Suppressor macrophage treated with lipopolysaccharide for 1 hour (primary cell): ENCODE measurements at regions not wholly inside any gene's neighbourhood (a gene's known extent, or its start where the extent isn't known, plus 50 kb on each side); places are given as distances from the start of the nearest gene placed in this dataset.
"Not testable (repeated sequence)": the region's sequence is repeated elsewhere in the genome, so short reads cannot be mapped to it uniquely, and the experiment has no call there.

Experiments
- DNase-seq, 3 donors: peaks; one replicate each; pipeline ENCODE4 v3.0.0-alpha.2; 2020 to 2022

DNA sequence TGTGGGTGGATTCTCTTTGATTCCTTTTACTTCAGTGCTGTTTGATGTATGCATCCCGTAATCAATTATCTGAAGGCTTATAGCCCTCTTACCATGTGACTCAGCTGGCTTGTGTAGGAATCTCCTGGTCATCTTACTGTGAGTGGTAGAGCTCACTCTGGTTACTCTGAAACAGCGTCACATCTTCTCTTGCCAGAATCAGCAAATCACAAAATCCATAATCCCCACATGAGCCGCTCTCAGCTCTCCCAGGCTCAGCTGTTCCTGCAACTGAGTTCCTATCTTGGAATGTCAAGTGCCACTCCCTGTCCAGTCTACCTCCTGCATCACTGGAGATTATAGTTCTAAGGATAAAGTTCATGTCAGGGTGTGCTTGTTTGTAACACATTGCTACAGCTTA lies 278.0 kb downstream of the FBXO8 start:
- DNase-seq, result no peak

DNA sequence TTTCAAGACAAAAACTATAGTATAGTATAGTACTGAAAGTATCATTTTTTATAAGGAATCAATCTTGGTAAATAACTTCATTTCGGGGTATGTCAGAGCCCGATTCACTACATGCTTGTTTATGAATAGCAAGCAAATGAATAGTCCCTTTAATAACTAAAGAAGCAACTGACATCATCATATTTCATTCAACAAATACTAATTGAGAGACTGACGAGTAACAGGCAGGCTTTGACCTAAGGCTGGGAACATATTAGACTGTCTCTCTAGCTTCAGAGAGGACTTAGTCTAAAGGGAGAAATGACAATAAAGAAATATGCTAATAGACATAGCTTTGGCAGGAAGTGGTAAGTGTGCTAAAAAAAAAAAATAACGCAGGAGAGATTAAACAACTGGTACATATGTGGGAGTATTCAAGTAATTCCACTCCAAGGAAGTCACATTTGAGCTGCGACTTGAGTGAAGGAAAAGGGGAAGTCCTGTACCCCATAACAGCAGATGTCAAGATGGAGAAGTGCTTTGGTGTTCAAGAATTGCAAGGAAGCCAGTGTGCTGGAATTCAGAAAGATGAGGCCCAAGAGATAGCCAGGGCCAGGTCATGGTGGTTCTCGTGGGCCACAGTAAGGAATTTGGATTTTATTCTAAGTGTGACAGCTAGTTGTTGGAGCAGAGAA lies 284.9 kb downstream of the FBXO8 start:
- peak in 2 of 3 donors; percentile 11 to 21 for DNase-seq

DNA sequence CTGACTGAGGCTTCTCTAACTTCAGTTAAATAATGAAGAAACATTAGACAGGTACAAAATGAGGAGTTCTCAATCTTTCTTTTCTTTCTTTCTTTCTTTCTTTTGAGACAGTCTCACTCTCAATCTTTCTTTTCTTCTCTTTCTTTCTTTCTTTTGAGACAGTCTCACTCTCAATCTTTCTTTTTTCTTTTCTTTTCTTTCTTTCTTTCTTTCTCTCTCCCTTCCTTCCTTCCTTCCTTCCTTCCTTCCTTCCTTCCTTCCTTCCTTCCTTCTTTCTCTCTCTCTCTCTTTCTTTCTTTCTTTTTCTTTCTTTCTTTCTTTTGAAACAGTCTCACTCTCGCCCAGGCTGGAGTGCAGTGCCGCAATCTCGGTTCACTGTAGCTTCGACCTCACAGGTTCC lies 287.7 kb downstream of the FBXO8 start:
- DNase-seq, result not testable (repeated sequence)

DNA sequence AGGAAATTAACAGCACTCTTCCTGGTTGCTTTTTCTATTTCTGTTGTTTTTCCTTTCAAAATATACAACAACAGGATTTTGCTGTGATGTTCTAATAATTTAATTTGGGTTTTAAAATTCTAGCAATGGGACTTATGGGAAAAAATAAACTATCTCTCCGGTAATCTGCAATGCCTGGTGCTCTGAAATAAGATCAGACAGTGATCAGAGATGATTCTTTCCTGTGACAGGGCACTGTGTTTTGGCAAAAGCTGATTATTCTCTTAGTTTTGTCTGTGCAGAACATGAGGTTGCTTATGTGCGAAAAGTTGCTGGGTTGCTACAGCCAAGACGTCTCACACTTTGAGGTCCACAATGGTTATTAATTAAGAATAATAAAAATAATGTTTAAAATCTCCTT lies 291.7 kb downstream of the FBXO8 start:
- no peak for DNase-seq

DNA sequence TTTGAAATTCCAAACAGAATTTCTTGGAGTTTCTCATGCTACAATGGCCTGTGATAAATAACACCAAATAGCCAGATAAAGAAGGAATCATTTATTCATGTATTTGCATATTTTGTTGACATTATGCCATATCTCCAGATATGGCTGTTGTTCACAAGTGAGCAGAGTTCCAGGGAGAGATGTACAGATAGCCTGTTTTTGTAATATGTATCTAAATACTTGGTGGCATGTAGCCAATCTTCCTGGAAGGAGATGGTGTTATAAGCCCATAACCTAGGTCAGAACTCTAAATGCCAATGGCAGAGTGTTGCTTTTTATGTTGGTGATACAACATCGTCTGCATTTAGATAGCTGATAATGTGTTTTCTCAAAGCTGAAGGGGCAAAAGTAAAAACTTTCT lies 292.2 kb downstream of the FBXO8 start:
- DNase-seq, result no peak

DNA sequence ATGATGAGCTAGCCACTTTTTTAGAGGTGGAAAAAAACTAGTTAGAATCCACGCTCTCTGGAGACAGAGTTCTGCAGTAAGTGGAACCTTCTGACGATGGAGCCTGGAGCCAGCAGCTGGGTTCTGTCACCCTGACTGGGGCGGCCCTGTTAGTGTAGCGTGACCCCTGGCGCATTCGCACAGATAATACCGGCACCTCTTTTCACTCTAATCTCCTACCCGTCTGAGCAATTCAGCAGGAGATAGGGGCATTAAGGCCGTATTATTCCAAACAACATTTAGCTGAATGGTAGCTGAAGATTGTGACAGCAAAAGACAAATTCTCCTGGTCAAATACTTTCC lies 292.6 kb downstream of the FBXO8 start:
- no peak for DNase-seq

DNA sequence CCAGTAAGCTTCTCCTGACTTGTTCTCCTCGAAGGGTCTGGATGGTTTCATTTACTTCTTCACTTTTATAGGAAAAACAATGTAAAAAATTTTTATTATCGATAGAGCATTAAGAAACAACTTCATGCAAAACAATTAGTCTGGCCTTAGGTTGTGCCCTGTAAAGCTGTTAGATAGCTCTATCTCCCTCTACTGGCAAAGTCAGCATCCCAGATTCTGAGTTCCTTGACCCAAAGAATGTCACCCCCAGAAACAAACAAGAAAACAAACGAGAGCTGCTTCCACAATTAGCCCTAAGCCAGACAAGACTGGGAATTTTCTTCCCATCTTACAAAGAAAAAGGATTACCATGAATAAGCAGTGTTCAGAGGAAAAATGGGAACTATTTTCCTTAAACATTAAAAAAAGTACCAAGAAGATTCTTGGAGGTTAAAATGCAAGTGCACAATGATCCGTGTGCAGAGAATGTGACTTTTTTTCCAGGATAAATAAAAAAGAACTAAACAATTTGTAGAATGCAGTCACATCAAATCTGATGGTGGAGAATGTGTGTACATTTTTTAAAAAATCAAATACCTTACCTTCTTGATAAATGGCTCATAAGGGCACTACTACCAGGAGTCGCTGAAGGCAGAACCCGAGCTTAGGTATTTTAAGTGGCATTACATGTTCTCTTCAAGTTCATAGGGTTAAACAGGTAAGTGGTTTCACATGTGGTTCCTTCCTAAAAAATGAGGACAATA lies 293.2 kb downstream of the FBXO8 start:
- peak in 2 of 3 donors; percentile 29 to 41 for DNase-seq

DNA sequence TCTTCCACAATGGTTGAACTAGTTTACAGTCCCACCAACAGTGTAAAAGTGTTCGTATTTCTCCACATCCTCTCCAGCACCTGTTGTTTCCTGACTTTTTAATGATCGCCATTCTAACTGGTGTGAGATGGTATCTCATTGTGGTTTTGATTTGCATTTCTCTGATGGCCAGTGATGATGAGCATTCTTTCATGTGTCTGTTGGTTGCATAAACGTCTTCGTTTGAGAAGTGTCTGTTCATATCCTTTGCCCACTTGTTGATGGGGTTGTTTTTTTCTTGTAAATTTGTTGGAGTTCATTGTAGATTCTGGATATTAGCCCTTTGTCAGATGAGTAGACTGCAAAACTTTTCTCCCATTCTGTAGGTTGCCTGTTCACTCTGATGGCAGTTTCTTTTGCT lies 319.9 kb downstream of the FBXO8 start:
- not testable (repeated sequence) for DNase-seq

DNA sequence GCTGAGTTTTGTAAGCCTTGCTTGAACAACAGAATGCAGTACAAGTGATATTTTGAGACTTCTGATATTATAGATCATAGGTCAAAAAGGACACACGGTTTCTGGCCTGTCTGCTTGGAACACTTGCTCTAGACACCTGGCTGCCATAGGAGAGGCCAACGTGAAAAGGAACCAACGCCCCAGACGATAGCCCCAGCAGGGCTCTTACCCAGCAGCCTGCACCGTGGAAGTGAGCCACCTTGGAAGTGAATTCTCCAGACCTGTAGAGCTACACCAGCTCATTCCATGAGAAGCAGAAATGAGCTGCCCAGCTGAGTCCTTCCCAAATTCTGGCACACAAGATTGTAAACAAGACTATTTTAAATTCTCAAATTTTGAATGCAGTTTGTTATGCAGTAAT lies 323.1 kb downstream of the FBXO8 start:
- no peak for DNase-seq

DNA sequence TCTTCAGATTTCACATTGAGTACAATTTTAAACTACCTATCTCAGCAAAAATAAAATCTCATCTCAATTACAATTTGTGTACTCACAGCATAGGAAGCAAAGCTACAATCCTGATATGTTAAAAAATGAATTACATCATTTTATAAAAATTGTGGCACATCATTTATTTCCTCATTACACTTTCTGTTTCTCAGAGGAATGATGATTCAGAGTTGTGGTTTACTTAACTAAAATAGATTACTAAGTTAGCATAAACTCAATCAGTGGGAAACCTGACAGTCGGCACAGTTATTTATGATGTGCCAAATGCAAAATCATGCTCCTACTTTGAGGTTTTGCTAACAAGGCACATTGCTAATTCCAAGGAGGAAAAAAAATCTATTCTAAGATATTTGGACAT lies 325.0 kb downstream of the FBXO8 start:
- peak; percentile 12 to 50 (median 48) for DNase-seq

DNA sequence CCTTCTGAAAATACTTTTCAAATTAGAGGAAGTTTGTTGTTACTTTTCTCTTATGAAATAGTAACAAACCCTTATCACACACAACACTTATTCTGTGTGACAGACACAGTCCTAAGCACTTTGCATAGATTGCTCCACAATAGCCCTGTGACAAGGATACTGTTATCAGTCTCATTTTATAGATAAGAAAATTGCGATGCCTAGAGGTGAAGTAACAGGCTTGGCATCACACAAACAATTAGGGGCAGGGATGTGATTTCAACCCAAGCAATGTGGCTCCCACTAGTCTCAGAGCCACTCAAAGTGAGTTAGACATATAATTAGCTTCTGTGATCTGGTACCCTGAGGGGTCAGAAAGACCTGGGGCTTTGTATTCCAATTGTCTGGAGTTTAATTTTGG lies 339.9 kb downstream of the FBXO8 start:
- no peak for DNase-seq

DNA sequence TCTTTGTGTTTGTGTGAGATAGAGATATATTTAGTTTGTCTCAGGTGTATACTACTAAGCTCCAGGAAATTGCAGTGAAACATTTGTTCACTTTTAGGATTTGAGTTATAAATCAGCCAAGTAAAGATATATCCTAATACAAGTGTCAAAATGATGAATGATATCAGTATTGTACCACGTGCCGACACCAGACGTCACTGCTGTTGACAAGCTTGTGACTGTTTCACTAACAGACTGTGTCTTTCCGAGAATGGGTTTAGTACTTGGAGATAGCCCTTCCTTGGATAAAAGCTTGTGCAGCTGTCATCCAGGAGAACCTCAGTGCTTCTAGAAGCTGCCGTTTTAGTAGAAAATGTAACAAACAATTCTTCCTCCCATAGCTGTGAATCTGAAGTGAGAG lies 343.3 kb downstream of the FBXO8 start:
- no peak for DNase-seq

DNA sequence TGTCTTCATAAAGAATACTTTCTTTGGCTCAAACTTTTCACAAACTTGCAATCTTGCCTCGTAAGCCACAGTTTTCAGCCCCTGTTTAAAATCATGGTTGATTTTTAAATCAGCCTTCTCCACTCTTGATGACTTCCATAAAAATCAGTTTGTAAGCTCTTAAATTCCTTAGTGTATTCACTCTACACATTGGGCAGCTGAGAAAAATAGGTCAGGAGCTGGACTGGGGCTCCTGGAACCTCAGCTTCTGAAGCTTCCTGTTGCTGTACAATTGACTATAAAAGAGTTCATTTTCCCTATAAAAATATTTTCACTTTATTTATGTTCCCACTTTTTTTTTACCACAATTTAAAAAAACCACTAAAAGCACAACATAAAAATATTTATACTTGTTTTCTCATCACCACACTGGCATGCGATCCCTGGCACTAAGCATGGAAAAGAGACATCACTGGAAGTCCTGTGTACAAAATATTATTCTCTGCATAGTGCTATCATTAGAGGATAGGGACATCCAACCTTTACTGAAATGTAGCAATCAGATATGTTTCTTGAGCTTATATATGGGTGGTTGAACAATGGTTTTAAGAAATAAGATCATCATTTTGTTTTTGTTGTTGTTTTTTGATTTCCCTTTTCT lies 345.7 kb downstream of the FBXO8 start:
- no peak for DNase-seq

DNA sequence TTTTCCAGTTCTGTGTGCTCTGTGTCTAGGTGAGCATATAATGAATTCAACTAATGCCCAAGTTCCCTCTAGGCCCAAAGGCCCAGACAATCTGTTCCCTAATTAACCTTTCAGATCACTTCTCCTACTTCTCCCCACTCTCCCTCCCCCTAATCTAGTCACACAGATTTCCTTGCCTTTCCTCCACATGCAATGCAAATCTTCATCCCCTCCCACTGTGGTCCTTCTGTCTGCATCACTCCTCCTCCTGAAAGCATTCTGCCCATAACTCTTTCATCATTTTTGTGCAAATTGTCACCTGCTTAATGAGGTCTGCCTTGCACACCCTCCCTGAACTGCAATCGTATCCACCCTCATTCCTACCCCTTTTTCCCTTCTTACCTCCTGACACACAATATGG lies 346.6 kb downstream of the FBXO8 start:
- DNase-seq, result no peak

DNA sequence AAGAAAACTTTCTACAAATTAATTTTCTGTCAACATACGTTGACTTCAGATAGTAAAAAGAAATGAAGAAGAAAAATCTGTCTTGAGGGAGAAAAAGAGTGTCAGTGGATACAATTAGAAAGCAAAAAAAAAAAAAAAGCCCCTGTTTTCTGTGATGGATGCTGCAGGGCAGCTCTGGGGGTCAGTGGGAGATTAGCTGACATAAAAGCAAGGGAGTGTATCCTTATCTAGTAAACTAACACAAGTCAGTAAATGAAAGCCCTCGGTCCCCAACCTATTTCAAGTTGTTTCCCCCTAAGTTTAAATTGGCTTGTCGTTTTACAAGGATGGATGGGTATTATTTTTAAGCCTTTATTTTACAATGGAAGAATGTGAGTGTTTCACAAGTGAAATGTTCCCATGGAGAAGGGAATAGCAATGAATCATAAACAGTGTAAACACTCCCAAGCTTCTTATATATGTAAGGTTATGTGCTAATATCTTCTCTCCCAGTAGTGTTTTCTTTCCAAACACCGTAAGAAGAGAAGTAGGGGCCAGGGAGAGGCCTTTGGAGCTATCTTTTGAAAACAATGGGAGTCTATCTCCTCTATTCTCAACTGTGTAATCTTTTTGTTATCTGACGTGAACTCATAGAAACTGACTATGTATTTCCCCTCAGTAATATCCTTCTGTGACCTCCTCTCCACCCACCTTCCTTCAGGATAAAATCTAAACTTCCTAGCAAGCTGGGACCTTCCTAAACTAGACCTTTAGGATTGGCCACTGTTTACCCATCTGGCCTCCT lies 347.7 kb downstream of the FBXO8 start:
- DNase-seq, result no peak

DNA sequence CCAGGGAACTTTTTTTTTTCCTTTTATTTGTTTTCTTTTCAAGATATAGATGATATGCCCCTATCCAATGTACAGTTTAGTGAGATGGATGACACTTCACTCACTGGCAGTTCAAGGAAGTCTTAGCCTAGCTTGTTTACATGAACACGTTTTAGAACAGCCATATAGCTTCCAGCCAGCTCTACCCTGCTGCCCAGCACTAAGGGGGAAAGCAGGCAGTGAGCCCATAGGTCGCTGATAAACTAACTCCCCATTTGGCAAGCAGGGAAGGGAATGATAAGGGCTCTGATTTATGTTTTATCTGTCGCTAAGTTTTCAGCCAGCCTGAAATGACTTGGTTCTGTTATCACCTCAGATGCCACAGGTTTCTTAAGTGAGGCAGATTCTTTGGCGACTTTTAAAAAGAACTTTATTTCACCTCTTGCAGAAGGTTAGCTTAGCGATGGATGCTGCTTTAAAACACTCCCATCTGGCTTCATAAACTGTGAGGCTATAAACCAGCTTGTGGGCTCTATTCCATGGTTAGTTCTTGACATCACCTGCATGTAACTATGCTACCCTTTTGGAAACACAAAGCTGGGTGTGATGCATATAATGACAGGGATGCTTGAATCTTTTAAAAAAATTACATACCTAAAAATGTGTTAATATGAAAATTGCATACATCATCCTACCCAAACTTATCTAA lies 348.4 kb downstream of the FBXO8 start:
- DNase-seq, result no peak

DNA sequence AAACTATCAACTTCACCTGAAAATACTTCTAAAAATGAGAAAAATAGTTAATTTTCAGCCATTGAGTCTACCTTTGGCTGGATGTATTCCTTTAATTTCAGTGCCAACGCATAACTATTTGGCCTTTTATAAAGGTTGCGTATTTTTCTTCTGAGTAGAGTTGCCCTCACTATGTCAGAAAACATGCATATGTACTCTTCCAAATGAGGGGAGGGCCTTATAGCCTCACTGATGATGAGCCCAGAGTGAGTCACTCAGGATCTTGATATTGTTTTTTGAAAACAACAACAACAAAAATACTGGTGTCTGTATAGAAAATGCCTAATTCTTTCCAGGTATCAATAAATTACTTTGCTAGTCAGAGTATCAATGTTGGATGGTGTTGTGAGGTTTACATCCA lies 349.3 kb downstream of the FBXO8 start:
- no peak for DNase-seq

DNA sequence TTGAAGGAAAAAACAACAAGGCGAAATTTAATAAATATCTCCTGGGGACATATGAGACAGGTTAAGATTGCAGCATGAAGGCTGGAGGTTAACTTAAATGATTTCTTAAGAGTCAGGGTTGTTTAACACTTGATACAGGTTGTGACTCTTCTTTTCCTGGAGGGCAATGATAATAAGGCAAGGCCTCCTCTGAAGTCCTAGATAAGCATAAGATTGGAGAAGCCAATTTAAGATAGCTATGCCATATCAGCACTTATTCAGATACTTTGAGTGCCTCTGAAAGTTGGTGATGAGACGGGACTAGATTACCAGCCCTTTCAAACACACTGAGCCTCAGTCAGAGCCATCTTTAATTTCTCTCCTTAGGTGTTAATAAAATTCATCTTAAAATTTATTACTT lies 350.8 kb downstream of the FBXO8 start:
- no peak for DNase-seq

DNA sequence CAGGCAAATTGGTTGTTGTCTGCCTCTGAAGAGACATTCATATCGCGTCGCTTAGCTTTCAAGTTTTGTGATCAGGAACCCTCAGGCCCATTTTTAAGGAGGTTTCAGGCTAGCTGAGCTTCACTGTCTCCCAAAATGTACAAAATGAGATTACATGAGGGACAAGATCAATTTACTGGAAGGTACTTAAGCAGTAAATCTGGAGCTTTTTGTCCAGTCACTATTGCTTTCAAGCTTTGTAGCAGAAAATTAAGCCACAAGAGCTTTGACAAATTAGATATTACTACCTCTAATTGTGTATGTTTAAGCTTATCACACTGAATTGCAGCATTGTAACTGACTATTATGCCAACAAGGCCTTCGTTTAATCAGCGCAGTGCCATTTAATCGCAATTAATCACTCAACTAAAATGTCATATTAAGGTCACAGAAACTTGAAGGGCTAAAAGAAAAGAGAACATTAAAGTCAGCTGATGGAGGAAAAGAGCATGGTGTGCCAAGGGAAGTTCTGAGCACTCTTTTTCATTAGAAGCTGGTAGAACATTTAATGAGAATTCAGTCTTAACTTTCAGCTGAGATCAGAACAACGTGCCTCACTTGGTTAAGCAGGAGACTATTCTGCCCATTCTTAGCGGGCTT lies 353.0 kb downstream of the FBXO8 start:
- DNase-seq, result no peak

DNA sequence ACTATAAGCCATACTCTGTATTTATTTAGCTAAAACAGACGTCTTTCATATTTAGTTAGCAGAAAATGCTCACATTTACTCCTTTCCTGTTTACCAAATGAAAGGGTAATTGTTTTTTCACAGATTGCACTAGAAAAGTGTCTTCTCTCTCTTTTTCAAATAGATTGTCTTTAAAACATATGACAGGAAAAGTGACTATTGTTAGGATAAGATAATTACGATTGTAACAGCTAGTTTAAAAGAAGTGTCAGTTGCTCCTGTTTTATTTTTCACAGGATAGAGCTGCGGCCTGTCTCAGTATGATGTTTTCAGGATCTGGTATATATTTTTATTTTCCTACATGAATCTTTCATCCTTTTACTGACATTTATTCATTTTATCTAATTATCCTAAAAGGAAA lies 353.5 kb downstream of the FBXO8 start:
- no peak for DNase-seq

DNA sequence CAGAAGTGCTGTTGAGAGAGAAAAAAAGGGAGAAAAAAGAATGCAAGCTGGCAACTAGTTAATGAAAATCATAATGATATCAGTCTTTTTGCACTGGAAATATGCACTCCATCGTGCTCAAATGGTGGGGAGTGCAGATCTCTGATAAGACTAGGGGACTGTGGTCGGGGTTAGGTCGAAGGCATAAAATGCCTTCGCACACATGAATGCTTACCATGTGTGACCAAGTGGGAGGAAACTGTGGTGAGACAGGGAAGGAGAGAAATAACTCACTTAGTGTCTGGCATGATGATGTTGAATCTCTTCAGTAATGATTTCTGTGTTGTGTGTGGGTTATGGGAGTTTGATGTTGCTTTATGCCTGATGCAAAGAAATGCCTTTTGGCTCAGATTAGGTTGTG lies 358.9 kb downstream of the FBXO8 start:
- no peak for DNase-seq

DNA sequence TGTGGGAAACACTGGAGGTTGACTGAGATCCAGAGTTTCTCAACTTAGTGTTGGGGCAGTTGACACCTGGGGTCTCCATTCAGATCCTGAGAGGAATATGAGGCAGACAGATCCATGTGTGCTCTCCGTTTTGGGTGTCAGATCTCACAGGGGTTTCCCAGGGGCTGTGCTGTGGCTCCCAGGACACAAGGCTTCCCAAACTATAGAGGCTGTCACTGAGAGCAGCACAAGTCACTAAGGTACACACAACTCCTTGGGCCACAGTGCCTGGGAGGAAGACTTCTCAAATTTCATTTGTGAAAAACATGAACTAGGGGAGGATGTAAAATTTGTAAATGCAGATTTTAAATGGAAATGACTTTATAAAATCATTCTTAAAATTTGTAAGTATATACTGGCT lies 363.6 kb downstream of the FBXO8 start:
- no peak for DNase-seq

DNA sequence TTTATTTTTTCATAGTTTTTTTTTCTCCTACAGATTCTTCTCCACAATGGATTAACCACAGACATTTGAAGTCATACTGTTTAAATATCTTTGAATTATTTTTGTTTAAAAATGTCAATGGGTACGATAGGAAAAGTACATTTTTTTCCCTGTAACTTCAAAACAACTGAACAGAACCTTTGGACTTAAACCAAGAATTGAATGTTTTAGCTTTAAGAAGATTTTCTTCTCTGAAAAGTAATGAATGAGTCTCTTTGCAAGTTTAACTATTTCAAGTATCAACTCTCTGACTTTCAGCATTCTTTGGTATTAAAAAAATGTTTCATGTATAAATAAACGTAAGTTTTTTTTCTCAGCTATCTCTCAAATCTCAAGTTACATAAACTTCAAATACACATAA lies 364.3 kb downstream of the FBXO8 start:
- no peak for DNase-seq
